ENCODE measurements at regions not wholly inside any gene's neighbourhood (a gene's known extent, or its start where the extent isn't known, plus 50 kb on each side); places are given as distances from the start of the nearest gene placed in this dataset.

- no peak for DNase-seq (ENCODE audit: low read depth in 3 of 3)
These were observed 265.3 kb downstream of the DHX35 start for GRCh38 chr20:39227416-39227815.

- DNase-seq (ENCODE audit: low read depth in 3 of 3), result no peak
These were observed 263.8 kb downstream of the DHX35 start for GRCh38 chr20:39225978-39226377.

- no peak for DNase-seq (ENCODE audit: low read depth in 3 of 3)
These were observed 263.4 kb downstream of the DHX35 start for GRCh38 chr20:39225536-39225935.

GRCh38 chr20:39222101-39222500 is 260.0 kb downstream of the DHX35 start:
- no peak for DNase-seq (ENCODE audit: low read depth in 3 of 3)

GRCh38 chr20:39216195-39216594 is 254.1 kb downstream of the DHX35 start:
- DNase-seq (ENCODE audit: low read depth in 3 of 3), result no peak

GRCh38 chr20:39214828-39215227 is 252.7 kb downstream of the DHX35 start:
- DNase-seq (ENCODE audit: low read depth in 3 of 3), result no peak

- no peak for DNase-seq (ENCODE audit: low read depth in 3 of 3)
These were observed 251.5 kb downstream of the DHX35 start for GRCh38 chr20:39213476-39214145.

- no peak for DNase-seq (ENCODE audit: low read depth in 3 of 3)
These were observed 249.1 kb downstream of the DHX35 start for GRCh38 chr20:39211060-39211748.

- DNase-seq (ENCODE audit: low read depth in 3 of 3), result no peak
These were observed 248.3 kb downstream of the DHX35 start for GRCh38 chr20:39210341-39211036.

GRCh38 chr20:39206899-39207564 is 244.9 kb downstream of the DHX35 start:
- no peak for DNase-seq (ENCODE audit: low read depth in 3 of 3)

GRCh38 chr20:39195582-39196021 is 233.5 kb downstream of the DHX35 start:
- DNase-seq (ENCODE audit: low read depth in 3 of 3), result no peak

GRCh38 chr20:39190666-39191570 is 228.8 kb downstream of the DHX35 start:
- DNase-seq (ENCODE audit: low read depth in 3 of 3), result no peak

- DNase-seq (ENCODE audit: low read depth in 3 of 3), result no peak
These were observed 226.2 kb downstream of the DHX35 start for GRCh38 chr20:39188266-39188765.

- DNase-seq (ENCODE audit: low read depth in 3 of 3), result no peak
These were observed 219.3 kb downstream of the DHX35 start for GRCh38 chr20:39181490-39181889.

GRCh38 chr20:39176457-39176856 is 214.3 kb downstream of the DHX35 start:
- DNase-seq (ENCODE audit: low read depth in 3 of 3), result no peak

- no peak for DNase-seq (ENCODE audit: low read depth in 3 of 3)
These were observed 208.8 kb downstream of the DHX35 start for GRCh38 chr20:39170896-39171463.

- no peak for DNase-seq (ENCODE audit: low read depth in 3 of 3)
These were observed 203.0 kb downstream of the DHX35 start for GRCh38 chr20:39165099-39165498.

- DNase-seq (ENCODE audit: low read depth in 3 of 3), result no peak
These were observed 202.5 kb downstream of the DHX35 start for GRCh38 chr20:39164642-39165041.

- no peak for DNase-seq (ENCODE audit: low read depth in 3 of 3)
These were observed 201.8 kb downstream of the DHX35 start for GRCh38 chr20:39163993-39164392.

- no peak for DNase-seq (ENCODE audit: low read depth in 3 of 3)
These were observed 199.8 kb downstream of the DHX35 start for GRCh38 chr20:39161900-39162299.

- no peak for DNase-seq (ENCODE audit: low read depth in 3 of 3)
These were observed 193.8 kb downstream of the DHX35 start for GRCh38 chr20:39155971-39156370.

Data from stimulated activated CD4-positive, alpha-beta T cell treated with anti-CD3 and anti-CD28 coated beads, TNF-alpha, amount 100 ng/mL, for 24 hours (primary cell).